T-cell (primary cell): ENCODE measurements at regions not wholly inside any gene's neighbourhood (a gene's known extent, or its start where the extent isn't known, plus 50 kb on each side); places are given as distances from the start of the nearest gene placed in this dataset.

Experiments
- ATAC-seq, 4 experiments: fragments of 200-7000 bp in 3 of 4; fragments of 150-1000 bp in 1 of 4; cut with Tn5 transposase; replicated peaks in 1 of 4; 1 replicate in 3 of 4; 2 replicates in 1 of 4; pipeline ENCODE4 v1.10.0; 2021; ENCODE audit warnings: moderate library complexity in 3 of 4, mild to moderate bottlenecking in 2 of 4, moderate number of reproducible peaks in 1 of 4
- CTCF ChIA-PET, 2 donors: fragments of 300-600 bp; sonication (Branson Sonifier 250); formaldehyde crosslinking; loops; one replicate each; lab custom pipeline; 2022; ENCODE audit warnings: antibody characterized with exemption in 2 of 2; lab: Charles Lee
- POLR2A ChIA-PET, 2 donors: fragments of 300-600 bp; sonication (Branson Sonifier 250); formaldehyde crosslinking; loops; one replicate each; lab custom pipeline; 2022; ENCODE audit warnings: antibody characterized with exemption in 2 of 2; lab: Charles Lee
- DNase-seq, 35 experiments: peaks; one replicate each; pipeline versions ENCODE4 v3.0.0 to v3.0.0-alpha.2; 2013 to 2023
- H3K27ac ChIP-seq: one replicate; pipeline ENCODE4 v1.5.1; 2013; ENCODE audit warnings: low read length
- H3K27me3 ChIP-seq, 2 experiments: replicated peaks in 1 of 2; 1 replicate in 1 of 2; 2 replicates in 1 of 2; pipeline versions ENCODE4 v1.6.1 to v1.7.0; 2013; ENCODE audit warnings: low read length in 1 of 2, mixed read lengths in 1 of 2; ENCODE audit not compliant: control insufficient read depth in 2 of 2, insufficient read depth in 2 of 2; ENCODE audit errors: extremely low read depth in 1 of 2
- H3K36me3 ChIP-seq, 2 donors: 1 replicate in 1 of 2; 2 replicates in 1 of 2; pipeline versions ENCODE4 v1.6.1 to v1.7.0; 2013; ENCODE audit warnings: low read length in 1 of 2; ENCODE audit not compliant: control insufficient read depth in 2 of 2, insufficient read depth in 1 of 2; ENCODE audit errors: extremely low read depth in 1 of 2
- H3K4me1 ChIP-seq, 2 experiments: 1 replicate in 1 of 2; 2 replicates in 1 of 2; pipeline versions ENCODE4 v1.6.1 to v1.7.0; 2013; ENCODE audit warnings: low read length in 2 of 2, mixed read lengths in 1 of 2; ENCODE audit not compliant: insufficient read depth in 2 of 2, control insufficient read depth in 1 of 2; ENCODE audit errors: extremely low read depth in 1 of 2
- H3K4me3 ChIP-seq, 2 donors: 1 replicate in 1 of 2; 2 replicates in 1 of 2; pipeline versions ENCODE4 v1.5.1 to v1.7.0; 2013; ENCODE audit warnings: mild to moderate bottlenecking in 2 of 2, low read length in 1 of 2, moderate library complexity in 1 of 2; ENCODE audit not compliant: control insufficient read depth in 1 of 2; ENCODE audit errors: extremely low read depth in 1 of 2
- H3K9me3 ChIP-seq: 2 replicates; pipeline ENCODE4 v1.7.0; 2013
- H3K27ac Mint-ChIP-seq, 2 donors: one replicate each; pipeline ENCODE4 v1.8.0; 2020 to 2021; ENCODE audit warnings: mild to moderate bottlenecking in 2 of 2, mixed read lengths in 2 of 2
- H3K27me3 Mint-ChIP-seq, 2 donors: one replicate each; pipeline ENCODE4 v1.8.0; 2021 to 2022; ENCODE audit warnings: mixed read lengths in 2 of 2
- H3K36me3 Mint-ChIP-seq: one replicate; pipeline ENCODE4 v1.8.0; 2021; ENCODE audit warnings: mixed read lengths
- H3K4me1 Mint-ChIP-seq, 3 donors: one replicate each; pipeline ENCODE4 v1.8.0; 2020 to 2022; ENCODE audit warnings: mixed read lengths in 3 of 3, mild to moderate bottlenecking in 1 of 3
- H3K4me3 Mint-ChIP-seq, 3 donors: one replicate each; pipeline ENCODE4 v1.8.0; 2020 to 2022; ENCODE audit warnings: mild to moderate bottlenecking in 3 of 3, mixed read lengths in 3 of 3, moderate library complexity in 3 of 3
- H3K9me3 Mint-ChIP-seq, 3 donors: one replicate each; pipeline ENCODE4 v1.8.0; 2020 to 2022; ENCODE audit warnings: mixed read lengths in 3 of 3
- WGBS: methylation state at CpG from one replicate; pipeline ENCODE4 v1.1.5; 2013; ENCODE audit warnings: missing lambda C conversion rate; ENCODE audit not compliant: insufficient coverage; 5-methylcytosine and 5-hydroxymethylcytosine counted together

DNA sequence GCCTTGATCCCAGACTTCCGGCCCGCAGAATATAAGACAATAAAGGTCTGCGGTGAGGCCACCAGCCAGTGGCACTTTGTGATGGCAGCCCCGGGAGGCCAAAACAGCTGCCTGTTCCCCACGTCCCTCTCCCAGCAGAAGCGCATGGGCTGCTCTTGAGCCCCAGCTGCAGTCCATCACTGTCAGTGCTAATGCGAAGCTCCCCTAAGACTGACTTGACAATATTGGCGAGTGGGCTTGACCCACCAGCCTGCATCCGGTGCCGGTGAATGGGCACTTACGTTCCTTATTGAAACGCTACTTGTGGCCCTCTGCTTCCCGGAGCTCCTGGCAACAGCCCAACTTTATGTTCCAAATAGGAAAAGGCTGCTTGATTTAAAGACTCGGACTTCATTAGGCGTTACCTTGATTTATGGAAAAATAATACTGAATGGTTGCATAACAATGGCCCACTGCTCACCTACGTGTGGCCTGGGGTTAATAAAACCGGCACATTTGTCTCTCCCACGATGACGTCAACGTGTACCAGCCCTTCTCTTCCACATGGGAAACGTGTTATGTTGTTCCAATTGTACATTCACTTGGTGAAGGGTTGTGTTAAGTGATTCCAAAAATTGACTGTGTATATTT is 93.4 kb upstream of the SEPTIN5 start:
- no peak for DNase-seq
- ChIA-PET POLR2A (no interaction called here), CTCF (no interaction called here)
- WGBS = 95% methylated on average over 14 of the region's 21 CpGs
- Histone ChIP-seq H3K4me3 (no peak overlapping the region), H3K36me3 (no peaks in the 10 kb centered on the region), H3K27me3 (peaks cover 0 to 12% of the 10 kb centered on the region in 2 experiments), H3K9me3 (no peaks in the 10 kb centered on the region), H3K27ac (no peak overlapping the region), H3K4me1 (peaks cover 0 to 7% of the 10 kb centered on the region in 2 experiments)
- ATAC-seq = no peak
- Mint-ChIP-seq H3K4me1 (peaks cover 12 to 25% (median 17%) of the 10 kb centered on the region in 3 donors), H3K4me3 (no peak overlapping the region), H3K27ac (no peak overlapping the region), H3K9me3 (no peaks in the 10 kb centered on the region), H3K27me3 (peaks cover 0 to 2% of the 10 kb centered on the region in 2 donors), H3K36me3 (no peaks in the 10 kb centered on the region)

DNA sequence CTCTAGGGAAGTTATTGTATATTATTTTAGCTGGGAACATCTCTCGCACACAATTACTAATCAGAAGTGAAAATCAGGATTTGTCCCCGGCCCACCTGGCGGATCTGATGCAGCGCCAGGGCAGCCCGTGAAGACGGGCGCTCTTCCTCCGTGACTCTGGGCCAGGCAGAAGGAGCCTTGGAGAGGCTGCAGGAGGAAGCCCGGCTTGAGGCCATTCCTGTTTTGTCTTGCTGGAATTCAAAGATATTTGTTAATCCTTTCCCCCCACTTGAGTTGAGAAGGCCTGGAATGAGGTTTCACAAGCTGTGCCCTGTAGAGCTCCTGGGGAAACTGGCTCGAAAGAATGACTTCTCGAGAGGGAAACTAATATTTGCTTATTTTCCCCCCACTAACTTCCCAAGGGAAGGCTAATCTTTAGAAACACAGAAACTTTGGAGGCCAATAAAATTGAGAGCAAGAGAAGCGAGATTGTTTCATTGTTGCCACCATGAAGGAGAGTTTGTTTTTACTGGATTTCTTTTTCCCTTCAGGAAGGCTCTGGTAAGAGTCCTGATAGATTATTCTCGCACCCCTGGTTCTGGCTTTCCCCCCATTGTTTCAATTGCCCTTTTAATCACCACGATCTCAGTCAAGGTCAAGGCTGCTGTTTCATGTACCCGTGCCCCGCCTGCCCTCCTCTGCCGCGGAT is 92.8 kb upstream of the SEPTIN5 start:
- CTCF ChIA-PET = no interaction called here
- H3K4me1 Mint-ChIP-seq = peaks cover 12 to 25% (median 17%) of the 10 kb centered on the region in 3 donors

DNA sequence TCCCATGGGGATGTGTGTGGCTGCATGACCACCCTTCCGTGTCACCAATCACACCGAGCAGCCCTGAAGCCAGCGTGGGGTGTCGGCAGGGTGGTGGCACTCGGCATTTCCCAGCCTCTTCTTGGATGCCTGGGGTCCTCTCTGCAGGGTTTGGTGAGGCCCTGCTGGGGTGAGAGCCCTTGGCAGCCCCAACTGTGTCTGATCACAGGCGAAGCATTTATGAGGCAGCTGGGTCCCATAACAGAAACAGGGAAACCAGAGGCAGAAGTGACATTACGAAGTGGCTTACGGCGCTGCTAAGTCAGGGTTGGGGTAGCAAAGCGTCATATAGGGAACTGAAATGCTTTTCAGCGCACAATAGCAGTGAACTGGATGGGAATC is 92.3 kb upstream of the SEPTIN5 start:
- Mint-ChIP-seq H3K4me3 (no peak overlapping the region), H3K36me3 (no peaks in the 10 kb centered on the region), H3K4me1 (peaks cover 12 to 25% (median 17%) of the 10 kb centered on the region in 3 donors), H3K27me3 (peaks cover 0 to 7% of the 10 kb centered on the region in 2 donors), H3K9me3 (no peaks in the 10 kb centered on the region), H3K27ac (no peak overlapping the region)
- Histone ChIP-seq H3K4me1 (peaks cover 0 to 7% of the 10 kb centered on the region in 2 experiments), H3K4me3 (no peak overlapping the region), H3K36me3 (no peaks in the 10 kb centered on the region), H3K27me3 (peaks cover 0 to 12% of the 10 kb centered on the region in 2 experiments), H3K9me3 (no peaks in the 10 kb centered on the region), H3K27ac (no peak overlapping the region)
- WGBS = 85% methylated on average over 11 of the region's 11 CpGs
- ChIA-PET CTCF (no interaction called here), POLR2A (no interaction called here)
- no peak for DNase-seq
- ATAC-seq = no peak

More for the DNA sequence above, 92.8 kb upstream of the SEPTIN5 start:
- ATAC-seq (no peak), DNase-seq (no peak)
- H3K27me3 ChIP-seq = peaks cover 0 to 12% of the 10 kb centered on the region in 2 experiments
- WGBS = 92% methylated on average over 12 of the region's 18 CpGs
- POLR2A ChIA-PET = no interaction called here
- H3K36me3 ChIP-seq = no peaks in the 10 kb centered on the region
- Mint-ChIP-seq H3K27me3 (peaks cover 0 to 7% of the 10 kb centered on the region in 2 donors), H3K36me3 (no peaks in the 10 kb centered on the region), H3K27ac (no peak overlapping the region), H3K4me3 (no peak overlapping the region), H3K9me3 (no peaks in the 10 kb centered on the region)
- H3K4me1 ChIP-seq = peaks cover 0 to 7% of the 10 kb centered on the region in 2 experiments
- H3K4me3 ChIP-seq = no peak overlapping the region
- H3K9me3 ChIP-seq = no peaks in the 10 kb centered on the region
- H3K27ac ChIP-seq = no peak overlapping the region

DNA sequence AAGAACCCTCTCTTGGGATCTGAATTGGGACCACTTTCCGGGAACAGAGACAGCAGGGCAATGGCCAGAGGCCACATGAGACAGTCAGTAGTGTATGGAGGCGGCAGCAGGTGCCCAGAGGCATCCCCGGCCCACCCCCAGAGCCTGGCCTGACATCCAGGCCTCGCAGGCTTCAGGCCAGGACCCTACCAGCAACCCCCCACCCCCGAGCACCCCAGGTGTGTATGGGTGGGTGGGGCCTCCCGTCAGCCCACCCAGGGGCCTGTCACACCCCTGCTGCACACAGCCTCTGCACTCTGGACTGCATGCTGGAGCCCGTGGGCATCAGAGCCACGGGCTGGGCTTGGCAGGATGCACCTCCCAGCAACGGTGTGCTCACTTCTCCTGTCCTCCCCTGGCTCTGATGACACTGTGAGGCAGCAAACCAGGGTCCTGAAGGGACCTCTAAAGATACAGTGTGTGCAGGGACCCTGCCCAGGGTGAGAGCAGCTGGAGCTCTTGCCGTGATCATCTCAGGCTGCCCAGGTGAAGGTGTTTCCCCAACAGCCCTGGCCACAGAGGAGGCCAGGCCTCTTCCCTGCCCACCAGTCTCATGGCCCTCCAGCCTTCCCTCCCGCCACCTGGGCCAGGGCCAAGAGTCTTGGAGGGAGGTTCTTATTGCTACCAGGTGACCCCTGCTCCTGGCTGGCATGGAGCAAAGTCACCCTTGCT is 88.8 kb upstream of the SEPTIN5 start:
- no peak overlapping the region for H3K27ac Mint-ChIP-seq
- H3K4me3 ChIP-seq = no peak overlapping the region
- no peaks in the 10 kb centered on the region for H3K9me3 ChIP-seq
- 68% methylated on average over 6 of the region's 11 CpGs for WGBS
- peaks cover 0 to 6% of the 10 kb centered on the region in 2 experiments for H3K4me1 ChIP-seq
- no peaks in the 10 kb centered on the region for H3K36me3 ChIP-seq
- CTCF ChIA-PET = no interaction called here
- POLR2A ChIA-PET = no interaction called here
- H3K27me3 Mint-ChIP-seq = peaks cover 0 to 8% of the 10 kb centered on the region in 2 donors
- H3K27me3 ChIP-seq = peaks cover 0 to 16% of the 10 kb centered on the region in 2 experiments
- H3K27ac ChIP-seq = no peak overlapping the region
- ATAC-seq = no peak
- no peaks in the 10 kb centered on the region for H3K36me3 Mint-ChIP-seq
- H3K4me1 Mint-ChIP-seq = peaks cover 5 to 9% (median 6%) of the 10 kb centered on the region in 3 donors
- H3K9me3 Mint-ChIP-seq = no peaks in the 10 kb centered on the region
- no peak for DNase-seq
- H3K4me3 Mint-ChIP-seq = no peak overlapping the region

DNA sequence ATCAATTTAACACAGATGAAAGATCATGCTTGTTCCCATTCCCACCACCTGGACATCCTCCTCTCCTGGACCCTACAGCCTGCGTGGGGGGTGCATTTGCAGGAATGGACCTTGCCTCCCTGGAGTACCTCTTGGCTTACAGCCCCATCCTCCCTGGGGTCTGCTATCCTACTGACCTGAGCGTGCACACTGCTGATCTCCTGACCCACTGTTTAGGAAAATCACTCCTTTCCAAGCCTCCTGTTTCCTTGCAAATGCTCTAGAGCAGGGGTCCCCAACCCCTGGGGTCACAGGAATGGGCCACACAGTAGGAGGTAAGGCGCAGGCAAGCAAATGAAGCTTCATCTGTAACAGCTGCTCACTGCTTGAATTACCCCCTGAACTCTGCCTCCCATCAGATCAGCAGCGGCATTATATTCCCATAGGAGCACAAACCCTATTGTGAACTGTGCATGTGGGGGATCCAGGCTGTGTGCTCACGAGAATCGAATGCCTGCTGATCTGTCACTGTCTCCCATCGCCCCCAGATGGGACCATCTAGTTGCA is 88.2 kb upstream of the SEPTIN5 start:
- Histone ChIP-seq H3K27ac (no peak overlapping the region), H3K4me1 (peaks cover 0 to 6% of the 10 kb centered on the region in 2 experiments), H3K9me3 (no peaks in the 10 kb centered on the region), H3K27me3 (peaks cover 0 to 16% of the 10 kb centered on the region in 2 experiments), H3K4me3 (no peak overlapping the region), H3K36me3 (no peaks in the 10 kb centered on the region)
- Mint-ChIP-seq H3K27ac (no peak overlapping the region), H3K9me3 (no peaks in the 10 kb centered on the region), H3K36me3 (no peaks in the 10 kb centered on the region), H3K4me1 (peaks cover 5 to 10% (median 6%) of the 10 kb centered on the region in 3 donors), H3K4me3 (no peak overlapping the region), H3K27me3 (peaks cover 0 to 8% of the 10 kb centered on the region in 2 donors)
- WGBS = 81% methylated on average over 4 of the region's 7 CpGs
- ChIA-PET POLR2A (no interaction called here), CTCF (interaction anchor here in 1 of 2 donors (0.6 kb wide), 1 partner anchor 165 kb away, joined by 6 read pairs; no protein-coding TSS in a partner anchor)
- DNase-seq = no peak
- ATAC-seq = no peak

DNA sequence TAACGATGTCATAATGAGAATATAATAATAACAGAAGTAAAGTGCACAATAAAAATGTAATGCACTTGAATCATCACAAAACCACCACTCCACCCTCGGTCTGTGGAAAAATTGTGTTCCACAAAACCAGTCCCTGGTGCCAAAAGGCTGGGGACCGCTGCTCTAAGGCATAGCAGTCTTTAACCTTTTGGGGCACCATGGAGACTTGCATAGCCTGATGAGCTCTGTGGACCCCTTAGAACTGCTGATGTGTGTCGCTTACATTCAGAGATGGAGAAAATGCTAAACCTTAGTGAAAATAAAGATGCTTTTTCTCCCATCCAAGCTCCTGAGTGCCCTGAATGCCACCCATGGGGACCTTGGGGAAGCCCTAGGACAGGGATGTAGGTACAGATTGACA is 87.6 kb upstream of the SEPTIN5 start:
- ATAC-seq = no peak
- H3K4me1 ChIP-seq = peaks cover 0 to 6% of the 10 kb centered on the region in 2 experiments
- Mint-ChIP-seq H3K27me3 (peaks cover 0 to 8% of the 10 kb centered on the region in 2 donors), H3K27ac (no peak overlapping the region), H3K4me1 (peaks cover 5 to 10% (median 6%) of the 10 kb centered on the region in 3 donors), H3K4me3 (no peak overlapping the region), H3K9me3 (no peaks in the 10 kb centered on the region), H3K36me3 (no peaks in the 10 kb centered on the region)
- CTCF ChIA-PET = interaction anchor here in 1 of 2 donors (0.6 kb wide), 1 partner anchor 166 kb away, joined by 6 read pairs; no protein-coding TSS in a partner anchor
- POLR2A ChIA-PET = no interaction called here
- H3K36me3 ChIP-seq = no peaks in the 10 kb centered on the region
- H3K4me3 ChIP-seq = no peak overlapping the region
- no peak overlapping the region for H3K27ac ChIP-seq
- DNase-seq = no peak
- 83% methylated on average over 2 of the region's 4 CpGs for WGBS
- no peaks in the 10 kb centered on the region for H3K9me3 ChIP-seq
- H3K27me3 ChIP-seq = peaks cover 0 to 16% of the 10 kb centered on the region in 2 experiments
